PC-9 (cell line): ENCODE measurements at regions not wholly inside any gene's neighbourhood (a gene's known extent, or its start where the extent isn't known, plus 50 kb on each side); places are given as distances from the start of the nearest gene placed in this dataset.

Experiments used
- BruUV-seq: library from RNA; stranded (reverse); fragments of 400-500 nt; replicated peaks from 2 replicates; lab custom pipeline; 2021; lab: Mats Ljungman, UMichigan
- CTCF ChIA-PET: fragments of 300-600 bp; sonication (Branson Sonifier 250); formaldehyde crosslinking; loops from one replicate; lab custom pipeline; 2022; ENCODE audit warnings: antibody characterized with exemption; lab: Charles Lee
- POLR2A ChIA-PET: fragments of 300-600 bp; sonication (Branson Sonifier 250); formaldehyde crosslinking; loops from one replicate; lab custom pipeline; 2022; ENCODE audit warnings: antibody characterized with exemption; ENCODE audit not compliant: unreplicated experiment; lab: Charles Lee
- DNase-seq, 2 experiments: peaks; one replicate each; pipeline versions ENCODE4 v3.0.0 to v3.0.0-alpha.2; 2015 to 2022; ENCODE audit warnings: mixed read lengths in 1 of 2
- H2AFZ ChIP-seq: fragments of 200-600 bp; sonication (generic); 2 replicates; pipeline ENCODE4 v1.8.1; 2017; ENCODE audit warnings: antibody characterized with exemption
- H3F3A ChIP-seq: fragments of 200-600 bp; sonication (generic); 2 replicates; pipeline ENCODE4 v1.8.1; 2017; ENCODE audit warnings: antibody characterized with exemption, mild to moderate bottlenecking, low read depth; ENCODE audit not compliant: insufficient read depth
- H3K27ac ChIP-seq: fragments of 200-600 bp; sonication (generic); 2 replicates; pipeline ENCODE4 v1.6.1; 2016; ENCODE audit warnings: mixed run types
- H3K27me3 ChIP-seq: fragments of 200-600 bp; sonication (generic); 2 replicates; pipeline ENCODE4 v1.6.1; 2016; ENCODE audit warnings: low read depth, mixed run types; ENCODE audit not compliant: insufficient read depth
- H3K36me3 ChIP-seq: fragments of 200-600 bp; sonication (generic); 2 replicates; pipeline ENCODE4 v1.6.1; 2016; ENCODE audit warnings: low read depth, mixed run types
- H3K4me1 ChIP-seq: fragments of 200-600 bp; sonication (generic); replicated peaks from 2 replicates; pipeline ENCODE4 v1.6.1; 2016; ENCODE audit warnings: mixed run types; ENCODE audit not compliant: insufficient read depth
- H3K4me2 ChIP-seq: fragments of 200-600 bp; sonication (generic); 2 replicates; pipeline ENCODE4 v1.6.1; 2017; ENCODE audit warnings: mixed run types
- H3K4me3 ChIP-seq: fragments of 200-600 bp; sonication (generic); 2 replicates; pipeline ENCODE4 v1.6.1; 2016; ENCODE audit warnings: mixed run types
- H3K79me2 ChIP-seq: fragments of 200-600 bp; sonication (generic); 2 replicates; pipeline ENCODE4 v1.6.1; 2017; ENCODE audit warnings: low read depth, mixed run types
- H3K9me2 ChIP-seq: fragments of 200-600 bp; sonication (generic); 2 replicates; pipeline ENCODE4 v1.8.1; 2017; ENCODE audit warnings: mild to moderate bottlenecking; ENCODE audit not compliant: insufficient read depth
- H3K9me3 ChIP-seq: fragments of 200-600 bp; sonication (generic); 2 replicates; pipeline ENCODE4 v1.8.1; 2016; ENCODE audit warnings: low read depth; ENCODE audit not compliant: insufficient read depth
- H4K20me1 ChIP-seq: fragments of 200-600 bp; sonication (generic); 2 replicates; pipeline ENCODE4 v1.8.1; 2017; ENCODE audit not compliant: insufficient read depth
- EZH2 ChIP-seq: fragments of 200-600 bp; sonication (generic); IDR thresholded peaks from 2 replicates; pipeline ENCODE4 v1.8.0; 2017; ENCODE audit warnings: antibody characterized with exemption, low read depth
- intact Hi-C: fragments of 100-400 bp; cut with micrococcal nuclease; formaldehyde crosslinking; loops from one replicate; pipeline ENCODE4 v1.10.0; 2022; ENCODE audit not compliant: unreplicated experiment
- TF ChIP-seq, protein P1 (sequence below): fragments of 200-600 bp; sonication (generic); conservative IDR thresholded peaks from 2 replicates; pipeline ENCODE4 v1.6.1; 2017; ENCODE audit warnings: mixed run types, antibody characterized with exemption, mild to moderate bottlenecking, moderate library complexity

DNA sequence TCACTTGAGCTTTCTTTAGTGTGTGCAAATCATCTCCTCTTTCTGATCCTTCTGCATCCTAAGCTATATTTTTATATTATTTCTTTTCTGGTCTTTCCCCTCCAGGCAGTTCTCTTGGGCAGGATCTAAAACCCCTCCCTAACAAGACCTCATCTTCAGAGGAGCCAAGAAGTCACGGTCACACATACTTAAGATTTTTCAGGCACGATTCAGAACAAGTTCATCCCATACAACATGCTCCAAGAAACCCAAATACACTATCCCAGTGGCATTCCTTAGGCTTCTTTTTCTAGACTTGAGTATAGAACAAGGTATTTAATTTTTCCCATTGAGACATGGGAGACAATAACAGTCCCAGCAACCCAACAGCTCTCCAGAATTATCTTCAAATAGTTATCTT is 1251.5 kb downstream of the DNAJB9 start:
- CTCF ChIA-PET = no interaction called here

DNA sequence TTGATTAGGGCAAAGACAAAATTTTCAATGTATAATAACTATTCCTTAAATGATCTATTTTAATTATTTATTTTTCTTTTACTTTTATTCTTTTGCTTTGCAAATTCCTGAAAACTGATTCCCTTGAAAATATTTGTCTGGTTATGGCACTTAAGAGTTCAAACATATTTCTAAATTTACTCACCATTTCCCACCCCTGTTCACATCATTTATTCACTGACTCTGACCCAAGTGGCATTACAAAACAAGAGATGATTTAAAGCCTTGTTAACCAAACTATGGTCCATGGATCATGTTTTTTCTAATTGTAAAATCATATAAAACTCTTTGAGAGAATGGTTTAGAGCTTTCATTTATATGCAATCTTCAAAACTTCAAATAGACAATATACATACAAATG is 1256.1 kb upstream of the LRRN3 start:
- no peak overlapping the region for H3K27ac ChIP-seq
- no peaks in the 10 kb centered on the region for H3K9me3 ChIP-seq
- ChIA-PET CTCF (no interaction called here), POLR2A (interaction anchor here (0.6 kb wide), 1 partner anchor 1088 kb away, joined by 7 read pairs; no protein-coding TSS in a partner anchor)
- no peaks in the 10 kb centered on the region for H3K27me3 ChIP-seq
- H4K20me1 ChIP-seq = no peaks in the 10 kb centered on the region
- BruUV-seq = no TSS peak
- no peaks in the 10 kb centered on the region for H3K36me3 ChIP-seq
- H2AFZ ChIP-seq = no peak overlapping the region
- DNase-seq = no peak
- H3K79me2 ChIP-seq = no peaks in the 10 kb centered on the region
- H3K9me2 ChIP-seq = no peaks in the 10 kb centered on the region
- no peak overlapping the region for H3K4me2 ChIP-seq
- H3K4me3 ChIP-seq = no peak overlapping the region
- TF ChIP-seq EZH2 = no peak
- TF ChIP-seq, protein P1, sequence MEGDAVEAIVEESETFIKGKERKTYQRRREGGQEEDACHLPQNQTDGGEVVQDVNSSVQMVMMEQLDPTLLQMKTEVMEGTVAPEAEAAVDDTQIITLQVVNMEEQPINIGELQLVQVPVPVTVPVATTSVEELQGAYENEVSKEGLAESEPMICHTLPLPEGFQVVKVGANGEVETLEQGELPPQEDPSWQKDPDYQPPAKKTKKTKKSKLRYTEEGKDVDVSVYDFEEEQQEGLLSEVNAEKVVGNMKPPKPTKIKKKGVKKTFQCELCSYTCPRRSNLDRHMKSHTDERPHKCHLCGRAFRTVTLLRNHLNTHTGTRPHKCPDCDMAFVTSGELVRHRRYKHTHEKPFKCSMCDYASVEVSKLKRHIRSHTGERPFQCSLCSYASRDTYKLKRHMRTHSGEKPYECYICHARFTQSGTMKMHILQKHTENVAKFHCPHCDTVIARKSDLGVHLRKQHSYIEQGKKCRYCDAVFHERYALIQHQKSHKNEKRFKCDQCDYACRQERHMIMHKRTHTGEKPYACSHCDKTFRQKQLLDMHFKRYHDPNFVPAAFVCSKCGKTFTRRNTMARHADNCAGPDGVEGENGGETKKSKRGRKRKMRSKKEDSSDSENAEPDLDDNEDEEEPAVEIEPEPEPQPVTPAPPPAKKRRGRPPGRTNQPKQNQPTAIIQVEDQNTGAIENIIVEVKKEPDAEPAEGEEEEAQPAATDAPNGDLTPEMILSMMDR = no peak
- H3F3A ChIP-seq = no peaks in the 10 kb centered on the region
- H3K4me1 ChIP-seq = no peaks in the 10 kb centered on the region
- intact Hi-C loops = no loop called here

More for the DNA sequence above, 1251.5 kb downstream of the DNAJB9 start:
- no TSS peak for BruUV-seq
- H3K4me3 ChIP-seq = no peak overlapping the region
- no peaks in the 10 kb centered on the region for H3K79me2 ChIP-seq
- no peaks in the 10 kb centered on the region for H3K27me3 ChIP-seq
- no peaks in the 10 kb centered on the region for H3K4me1 ChIP-seq
- no peaks in the 10 kb centered on the region for H3F3A ChIP-seq
- POLR2A ChIA-PET = interaction anchor here (0.7 kb wide), 1 partner anchor 894 kb away, joined by 7 read pairs; no protein-coding TSS in a partner anchor
- no peaks in the 10 kb centered on the region for H3K9me3 ChIP-seq
- TF ChIP-seq EZH2 = no peak
- TF ChIP-seq, protein P1 = no peak
- H3K4me2 ChIP-seq = no peak overlapping the region
- intact Hi-C loops = no loop called here
- H3K9me2 ChIP-seq = no peaks in the 10 kb centered on the region
- DNase-seq = no peak
- H3K36me3 ChIP-seq = no peaks in the 10 kb centered on the region
- no peaks in the 10 kb centered on the region for H4K20me1 ChIP-seq
- no peak overlapping the region for H3K27ac ChIP-seq
- H2AFZ ChIP-seq = no peak overlapping the region

DNA sequence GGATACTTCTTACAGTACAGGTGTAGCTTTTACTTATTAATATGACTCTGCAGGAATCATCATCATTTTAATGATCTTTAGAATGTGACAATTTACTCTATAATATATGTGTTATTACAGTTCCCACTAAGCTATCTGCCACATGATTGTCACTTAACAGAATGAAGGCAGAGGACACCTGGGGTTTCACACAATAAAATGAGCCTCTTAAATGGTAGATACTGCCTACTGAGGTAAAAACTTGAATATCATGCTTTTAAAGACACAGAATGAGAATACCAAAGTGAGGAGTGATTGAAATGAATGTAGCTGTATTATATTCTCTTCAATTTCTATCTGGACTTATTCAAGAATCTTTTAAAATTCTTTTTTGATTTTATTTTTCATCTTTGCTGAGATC is 1255.3 kb upstream of the LRRN3 start:
- no peak for DNase-seq
- Histone ChIP-seq H3K4me2 (no peak overlapping the region), H3K4me3 (no peak overlapping the region), H3K27me3 (no peaks in the 10 kb centered on the region), H2AFZ (no peak overlapping the region), H3K9me3 (no peaks in the 10 kb centered on the region), H3K9me2 (no peaks in the 10 kb centered on the region), H4K20me1 (no peaks in the 10 kb centered on the region), H3K27ac (no peak overlapping the region), H3K79me2 (no peaks in the 10 kb centered on the region), H3K4me1 (no peaks in the 10 kb centered on the region), H3F3A (no peaks in the 10 kb centered on the region), H3K36me3 (no peaks in the 10 kb centered on the region)
- POLR2A ChIA-PET = interaction anchor here (0.6 kb wide), 1 partner anchor 1088 kb away, joined by 7 read pairs; no protein-coding TSS in a partner anchor
- TF ChIP-seq, protein P1 = no peak
- no peak for TF ChIP-seq EZH2
- BruUV-seq = no TSS peak
- CTCF ChIA-PET = no interaction called here
- intact Hi-C loops = no loop called here
